PC-3 (cell line): ENCODE measurements at regions not wholly inside any gene's neighbourhood (a gene's known extent, or its start where the extent isn't known, plus 50 kb on each side); places are given as distances from the start of the nearest gene placed in this dataset.

Experiments used
- EZH2phosphoT487 ChIP-seq: fragments of 300-600 bp; sonication (generic); IDR thresholded peaks from 2 replicates; pipeline ENCODE4 v1.6.1; 2018; ENCODE audit warnings: mild to moderate bottlenecking, antibody characterized with exemption, low read length, borderline replicate concordance
- TF ChIP-seq, protein P1 (sequence below): fragments of 300-600 bp; sonication (generic); conservative IDR thresholded peaks from 2 replicates; pipeline ENCODE4 v1.5.1; 2017; ENCODE audit warnings: antibody characterized with exemption, low read depth, mild to moderate bottlenecking, low read length

DNA sequence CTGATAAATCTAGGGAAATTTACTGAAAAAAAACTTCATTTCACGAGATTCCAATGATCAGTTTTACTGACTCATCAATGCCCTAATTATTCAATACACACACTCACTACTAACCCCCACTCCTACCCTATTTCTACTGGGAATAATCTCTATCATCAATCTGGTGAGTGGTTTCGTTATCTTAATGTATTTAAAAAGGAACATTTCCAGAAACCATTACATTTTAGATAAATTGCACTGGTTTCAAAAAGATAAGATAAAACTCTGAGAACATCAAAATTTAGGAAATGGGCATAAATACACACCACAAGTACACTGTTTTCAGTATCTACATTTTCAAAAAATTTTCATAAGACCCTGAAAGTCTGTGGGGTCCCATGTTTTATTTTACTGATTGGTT lies 471.4 kb upstream of the PKDCC start:
- TF ChIP-seq, protein P1, sequence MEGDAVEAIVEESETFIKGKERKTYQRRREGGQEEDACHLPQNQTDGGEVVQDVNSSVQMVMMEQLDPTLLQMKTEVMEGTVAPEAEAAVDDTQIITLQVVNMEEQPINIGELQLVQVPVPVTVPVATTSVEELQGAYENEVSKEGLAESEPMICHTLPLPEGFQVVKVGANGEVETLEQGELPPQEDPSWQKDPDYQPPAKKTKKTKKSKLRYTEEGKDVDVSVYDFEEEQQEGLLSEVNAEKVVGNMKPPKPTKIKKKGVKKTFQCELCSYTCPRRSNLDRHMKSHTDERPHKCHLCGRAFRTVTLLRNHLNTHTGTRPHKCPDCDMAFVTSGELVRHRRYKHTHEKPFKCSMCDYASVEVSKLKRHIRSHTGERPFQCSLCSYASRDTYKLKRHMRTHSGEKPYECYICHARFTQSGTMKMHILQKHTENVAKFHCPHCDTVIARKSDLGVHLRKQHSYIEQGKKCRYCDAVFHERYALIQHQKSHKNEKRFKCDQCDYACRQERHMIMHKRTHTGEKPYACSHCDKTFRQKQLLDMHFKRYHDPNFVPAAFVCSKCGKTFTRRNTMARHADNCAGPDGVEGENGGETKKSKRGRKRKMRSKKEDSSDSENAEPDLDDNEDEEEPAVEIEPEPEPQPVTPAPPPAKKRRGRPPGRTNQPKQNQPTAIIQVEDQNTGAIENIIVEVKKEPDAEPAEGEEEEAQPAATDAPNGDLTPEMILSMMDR, result no peak
- no peak for TF ChIP-seq EZH2phosphoT487
